Caco-2 (cell line): ENCODE measurements at regions not wholly inside any gene's neighbourhood (a gene's known extent, or its start where the extent isn't known, plus 50 kb on each side); places are given as distances from the start of the nearest gene placed in this dataset.

Experiments
- BruUV-seq: library from RNA; stranded (reverse); fragments of 400-500 nt; replicated peaks from 2 replicates; lab custom pipeline; 2021; lab: Mats Ljungman, UMichigan
- CTCF ChIA-PET: fragments of 300-600 bp; sonication (Branson Sonifier 250); formaldehyde crosslinking; loops from one replicate; lab custom pipeline; 2022; ENCODE audit warnings: antibody characterized with exemption; lab: Charles Lee
- POLR2A ChIA-PET: fragments of 300-600 bp; sonication (Branson Sonifier 250); formaldehyde crosslinking; loops from one replicate; lab custom pipeline; 2022; ENCODE audit warnings: antibody characterized with exemption; lab: Charles Lee
- DNase-seq, 2 experiments: peaks; one replicate each; pipeline versions ENCODE4 v3.0.0 to v3.0.0-alpha.2; 2020 to 2022
- H3K27me3 ChIP-seq: replicated peaks from 2 replicates; pipeline ENCODE4 v1.6.0; 2011; ENCODE audit warnings: low read length; ENCODE audit not compliant: control insufficient read depth, insufficient read depth
- H3K36me3 ChIP-seq: 2 replicates; pipeline ENCODE4 v1.5.1; 2011; ENCODE audit warnings: low read length; ENCODE audit not compliant: control insufficient read depth, insufficient read depth
- H3K4me1 ChIP-seq: fragments of 250-450 bp; sonication (Bioruptor Pico); 2 replicates; pipeline ENCODE4 v1.5.1; 2020; ENCODE audit warnings: mild to moderate bottlenecking
- H3K4me3 ChIP-seq: 2 replicates; pipeline ENCODE4 v1.5.1; 2011; ENCODE audit warnings: low read depth, mild to moderate bottlenecking, control low read depth, low read length
- H3K9me3 ChIP-seq: fragments of 250-450 bp; sonication (Bioruptor Pico); 2 replicates; pipeline ENCODE4 v1.5.1; 2020; ENCODE audit warnings: mild to moderate bottlenecking, moderate library complexity
- H3K27ac Mint-ChIP-seq: one replicate; pipeline ENCODE4 v1.8.0; 2022; ENCODE audit warnings: mixed read lengths; ENCODE audit not compliant: unreplicated experiment
- H3K27me3 Mint-ChIP-seq: one replicate; pipeline ENCODE4 v1.8.0; 2022; ENCODE audit warnings: mixed read lengths; ENCODE audit not compliant: insufficient read depth, unreplicated experiment
- H3K36me3 Mint-ChIP-seq: one replicate; pipeline ENCODE4 v1.8.0; 2022; ENCODE audit warnings: mild to moderate bottlenecking, mixed read lengths; ENCODE audit not compliant: insufficient read depth, unreplicated experiment
- H3K4me1 Mint-ChIP-seq: one replicate; pipeline ENCODE4 v1.8.0; 2022; ENCODE audit warnings: low read depth, mixed read lengths; ENCODE audit not compliant: unreplicated experiment
- H3K4me3 Mint-ChIP-seq: one replicate; pipeline ENCODE4 v1.8.0; 2022; ENCODE audit warnings: mild to moderate bottlenecking, moderate library complexity, mixed read lengths; ENCODE audit not compliant: unreplicated experiment
- H3K9me3 Mint-ChIP-seq: one replicate; pipeline ENCODE4 v1.8.0; 2022; ENCODE audit warnings: mixed read lengths; ENCODE audit not compliant: unreplicated experiment
- CTCF ChIP-seq, 2 experiments: fragments of 200-600 bp in 1 of 2; IDR thresholded peaks; 1 replicate in 1 of 2; 2 replicates in 1 of 2; pipeline versions ENCODE4 v1.5.1 to v1.8.0; 2011 to 2022; ENCODE audit warnings: antibody characterized with exemption in 1 of 2, control low read depth in 1 of 2, inconsistent platforms in 1 of 2, low read depth in 1 of 2, low read length in 1 of 2, mild to moderate bottlenecking in 1 of 2, moderate library complexity in 1 of 2; ENCODE audit not compliant: insufficient read depth in 1 of 2, severe bottlenecking in 1 of 2, unreplicated experiment in 1 of 2
- intact Hi-C: fragments of 100-400 bp; cut with micrococcal nuclease; formaldehyde crosslinking; loops from one replicate; pipeline ENCODE4 v1.10.0; 2022; ENCODE audit not compliant: unreplicated experiment

- intact Hi-C loops: no loop called here
- Mint-ChIP-seq H3K27me3 (peaks cover 2% of the 10 kb centered on the region), H3K27ac (no peak overlapping the region), H3K4me1 (no peaks in the 10 kb centered on the region), H3K4me3 (no peak overlapping the region), H3K9me3 (no peaks in the 10 kb centered on the region), H3K36me3 (no peaks in the 10 kb centered on the region)
- ChIA-PET POLR2A (no interaction called here), CTCF (no interaction called here)
- no peak for DNase-seq
- no peaks in the 10 kb centered on the region for H3K27me3 ChIP-seq
- H3K4me3 ChIP-seq: no peak overlapping the region
- no peaks in the 10 kb centered on the region for H3K36me3 ChIP-seq
- no peaks in the 10 kb centered on the region for H3K4me1 ChIP-seq
- BruUV-seq: no TSS peak
- no peak for TF ChIP-seq CTCF (IDR thresholded peaks at IDR 0.05; ENCODE audit: insufficient read depth in 1 of 2, low read depth in 1 of 2, low read length in 1 of 2, severe bottlenecking in 1 of 2, unreplicated experiment in 1 of 2)
- H3K9me3 ChIP-seq: no peaks in the 10 kb centered on the region
These were observed 175.9 kb downstream of the ZDHHC21 start for GRCh38 chr9:14517154-14517906.

DNA sequence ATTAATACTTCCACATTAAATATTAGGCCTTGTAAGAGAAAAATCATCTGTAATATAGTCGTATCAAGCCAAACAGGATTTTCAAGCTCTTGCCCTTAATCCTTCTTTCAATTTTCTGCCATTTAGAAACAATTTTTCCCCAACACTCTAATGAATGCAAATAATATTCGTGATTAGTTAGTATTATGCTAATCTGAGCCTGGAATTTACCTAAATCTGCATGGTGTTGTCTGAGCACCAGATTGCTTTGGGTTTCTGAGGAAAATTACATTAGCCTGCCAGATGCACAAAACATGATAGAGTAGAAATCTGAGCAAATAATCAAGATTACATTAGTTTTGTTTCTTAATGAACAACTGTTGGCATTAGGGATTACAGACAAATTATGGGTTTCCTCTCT, 176.6 kb downstream of the ZDHHC21 start:
- CTCF ChIA-PET: no interaction called here
- no peak overlapping the region for H3K4me3 ChIP-seq
- BruUV-seq: no TSS peak
- POLR2A ChIA-PET: no interaction called here
- no peaks in the 10 kb centered on the region for H3K36me3 ChIP-seq
- TF ChIP-seq CTCF (IDR thresholded peaks at IDR 0.05; ENCODE audit: insufficient read depth in 1 of 2, low read depth in 1 of 2, low read length in 1 of 2, severe bottlenecking in 1 of 2, unreplicated experiment in 1 of 2): no peak
- H3K9me3 Mint-ChIP-seq: no peaks in the 10 kb centered on the region
- DNase-seq: no peak
- H3K27me3 ChIP-seq: no peaks in the 10 kb centered on the region
- H3K9me3 ChIP-seq: no peaks in the 10 kb centered on the region
- peaks cover 2% of the 10 kb centered on the region for H3K27me3 Mint-ChIP-seq
- no peaks in the 10 kb centered on the region for H3K4me1 Mint-ChIP-seq
- intact Hi-C loops: no loop called here
- no peak overlapping the region for H3K27ac Mint-ChIP-seq
- H3K36me3 Mint-ChIP-seq: no peaks in the 10 kb centered on the region
- H3K4me1 ChIP-seq: no peaks in the 10 kb centered on the region
- no peak overlapping the region for H3K4me3 Mint-ChIP-seq

DNA sequence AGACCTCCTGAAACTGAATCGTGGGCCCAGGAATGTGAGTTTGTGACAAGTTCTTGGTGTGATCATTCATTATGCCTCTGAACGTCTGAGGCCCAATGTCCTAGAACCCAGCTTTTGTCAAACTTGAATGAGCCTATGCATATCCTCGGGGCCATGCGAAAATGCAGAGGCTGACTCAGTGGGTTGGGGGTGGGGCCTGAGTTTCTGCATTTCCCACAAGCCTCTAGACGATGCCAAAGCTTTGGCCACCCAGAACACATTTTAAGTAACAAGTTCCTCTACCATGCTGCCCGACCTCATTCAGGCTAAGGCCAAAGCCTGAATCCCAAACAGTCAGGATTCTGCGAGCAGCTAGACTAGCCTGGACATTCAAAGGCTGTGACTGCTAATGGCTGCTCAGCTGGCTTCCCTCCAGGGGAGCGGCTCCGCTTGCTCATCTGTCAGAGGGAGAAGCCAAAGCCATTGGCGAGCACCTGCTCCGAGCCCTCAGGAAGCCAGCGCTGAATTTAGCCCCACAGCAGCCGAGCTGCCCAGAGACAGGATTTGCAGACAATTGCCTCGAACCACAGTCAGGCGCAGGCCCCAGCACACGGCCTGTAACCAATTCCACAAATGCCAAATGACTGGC, 177.5 kb downstream of the ZDHHC21 start:
- Mint-ChIP-seq H3K27me3 (no peaks in the 10 kb centered on the region), H3K4me1 (no peaks in the 10 kb centered on the region), H3K4me3 (no peak overlapping the region), H3K27ac (no peak overlapping the region), H3K9me3 (no peaks in the 10 kb centered on the region), H3K36me3 (no peaks in the 10 kb centered on the region)
- Histone ChIP-seq H3K4me1 (no peaks in the 10 kb centered on the region), H3K4me3 (no peak overlapping the region), H3K9me3 (no peaks in the 10 kb centered on the region), H3K36me3 (no peaks in the 10 kb centered on the region), H3K27me3 (no peaks in the 10 kb centered on the region)
- DNase-seq: no peak
- intact Hi-C loops: no loop called here
- TF ChIP-seq CTCF (IDR thresholded peaks at IDR 0.05; ENCODE audit: insufficient read depth in 1 of 2, low read depth in 1 of 2, low read length in 1 of 2, severe bottlenecking in 1 of 2, unreplicated experiment in 1 of 2): no peak
- ChIA-PET POLR2A (no interaction called here), CTCF (no interaction called here)
- BruUV-seq: no TSS peak
